Forelimb muscle (tissue), 1 donor: ENCODE measurements at regions not wholly inside any gene's neighbourhood (a gene's known extent, or its start where the extent isn't known, plus 50 kb on each side); places are given as distances from the start of the nearest gene placed in this dataset.
"Not testable (repeated sequence)": the region's sequence is repeated elsewhere in the genome, so short reads cannot be mapped to it uniquely, and the experiment has no call there.

Experiments
- DNase-seq: peaks from one replicate; pipeline ENCODE4 v3.0.0-alpha.2; 2013; ENCODE audit warnings: low read depth

- no peak for DNase-seq
Observed at GRCh38 chr1:21385022-21385421, 54.9 kb upstream of the NBPF3 start.

DNA sequence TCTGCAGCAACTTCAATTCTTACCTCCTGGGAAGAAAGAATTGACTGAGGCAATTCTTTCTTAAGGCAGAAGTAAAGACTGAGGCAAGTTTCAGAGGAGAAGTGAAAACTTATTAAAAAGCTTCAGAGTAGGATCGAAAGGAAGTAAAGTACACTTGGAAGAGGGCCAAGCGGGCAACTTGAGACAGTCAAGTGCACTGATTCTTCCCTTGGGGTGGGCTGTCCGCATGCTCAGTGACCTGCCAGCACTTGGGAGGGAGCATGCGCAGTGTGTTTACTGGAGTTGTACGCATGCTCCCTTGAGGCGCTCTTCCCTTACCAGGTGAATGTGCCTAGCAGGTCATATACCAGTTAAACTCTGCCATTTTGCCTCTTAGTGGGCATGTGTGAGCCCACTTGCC, 55.3 kb upstream of the NBPF3 start:
- DNase-seq: no peak

- no peak for DNase-seq
Observed at GRCh38 chr1:21383785-21384401, 56.0 kb upstream of the NBPF3 start.

DNA sequence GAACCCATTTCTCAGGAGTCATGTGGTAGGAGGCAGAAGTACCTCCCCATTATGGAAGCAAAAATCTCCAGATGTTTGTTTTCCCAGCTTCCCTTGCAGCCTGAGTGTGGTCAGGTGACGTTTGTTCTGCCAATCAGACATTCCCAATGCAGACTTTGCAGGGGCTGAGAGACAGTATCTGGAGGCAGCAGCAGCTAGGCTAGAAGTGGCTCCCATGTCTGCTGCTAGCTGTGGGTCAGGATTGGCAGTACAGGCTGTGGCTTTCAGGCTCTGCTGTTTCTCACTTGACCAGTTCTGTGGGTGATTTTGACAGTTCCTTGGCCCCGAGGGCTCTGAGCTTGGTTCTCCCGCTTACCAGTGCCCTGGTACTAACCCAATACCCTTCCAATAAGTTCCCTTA, 58.6 kb upstream of the NBPF3 start:
- no peak for DNase-seq

DNA sequence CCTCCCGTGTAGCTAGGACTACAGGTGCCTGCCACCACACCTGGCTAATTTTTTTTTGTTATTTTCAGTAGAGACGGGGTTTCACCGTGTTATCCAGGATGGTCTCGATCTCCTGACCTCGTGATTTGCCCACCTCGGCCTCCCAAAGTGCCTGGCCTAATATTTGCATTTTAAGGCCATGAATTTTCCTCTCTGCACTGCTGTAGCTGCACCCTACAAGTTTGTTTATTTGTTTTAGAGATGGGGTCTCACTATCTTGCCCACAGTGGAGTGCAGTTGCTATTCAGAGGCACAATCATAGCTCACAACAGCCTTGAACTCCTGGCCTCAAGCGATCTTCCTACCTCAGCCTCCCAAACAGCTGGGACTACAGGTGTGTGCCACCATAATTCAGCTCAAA, 59.8 kb upstream of the NBPF3 start:
- DNase-seq: not testable (repeated sequence)

- no peak for DNase-seq
Observed at GRCh38 chr1:21379571-21379970, 60.4 kb upstream of the NBPF3 start.

GRCh38 chr1:21378705-21379494, 61.0 kb upstream of the NBPF3 start:
- DNase-seq: no peak

DNA sequence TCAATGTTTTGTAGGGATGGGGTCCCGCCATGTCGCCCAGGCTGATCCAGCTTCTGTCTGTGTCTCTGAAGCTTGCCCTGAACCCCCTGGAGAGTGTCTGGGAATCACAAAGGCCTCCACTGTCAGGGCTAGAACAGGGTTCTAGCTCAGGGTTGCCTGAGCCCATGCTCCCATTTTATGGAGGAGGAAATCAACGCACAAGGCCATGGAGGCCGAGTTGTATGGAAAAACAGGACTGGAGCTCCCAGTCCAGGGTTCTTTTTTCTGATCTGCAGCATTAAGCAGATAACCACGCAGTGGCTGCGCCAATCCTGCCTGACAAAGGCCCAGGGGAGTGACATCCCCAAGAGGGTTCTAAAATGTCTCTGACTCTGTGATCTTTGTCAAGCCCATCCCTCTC, 67.6 kb upstream of the NBPF3 start:
- DNase-seq: no peak

DNA sequence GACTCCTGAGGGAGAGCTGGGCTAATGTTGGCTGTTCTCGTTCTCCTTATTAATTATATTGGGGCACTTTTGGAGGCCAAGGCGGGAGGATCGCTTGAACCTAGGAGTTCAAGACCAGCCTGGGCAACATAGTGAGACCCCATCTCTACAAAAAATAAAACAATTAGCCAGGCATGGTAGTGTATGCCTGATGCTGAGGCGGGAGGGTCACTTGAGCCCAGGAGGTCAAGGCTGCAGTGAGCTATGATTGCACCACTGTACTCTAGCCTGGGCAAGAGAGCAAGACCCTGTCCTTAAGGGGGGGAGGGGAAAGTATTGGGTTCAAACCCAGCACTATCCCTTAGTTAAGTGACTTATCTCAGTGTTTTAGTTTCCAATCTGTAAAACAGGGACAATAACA, 70.0 kb upstream of the NBPF3 start:
- DNase-seq: no peak

DNA sequence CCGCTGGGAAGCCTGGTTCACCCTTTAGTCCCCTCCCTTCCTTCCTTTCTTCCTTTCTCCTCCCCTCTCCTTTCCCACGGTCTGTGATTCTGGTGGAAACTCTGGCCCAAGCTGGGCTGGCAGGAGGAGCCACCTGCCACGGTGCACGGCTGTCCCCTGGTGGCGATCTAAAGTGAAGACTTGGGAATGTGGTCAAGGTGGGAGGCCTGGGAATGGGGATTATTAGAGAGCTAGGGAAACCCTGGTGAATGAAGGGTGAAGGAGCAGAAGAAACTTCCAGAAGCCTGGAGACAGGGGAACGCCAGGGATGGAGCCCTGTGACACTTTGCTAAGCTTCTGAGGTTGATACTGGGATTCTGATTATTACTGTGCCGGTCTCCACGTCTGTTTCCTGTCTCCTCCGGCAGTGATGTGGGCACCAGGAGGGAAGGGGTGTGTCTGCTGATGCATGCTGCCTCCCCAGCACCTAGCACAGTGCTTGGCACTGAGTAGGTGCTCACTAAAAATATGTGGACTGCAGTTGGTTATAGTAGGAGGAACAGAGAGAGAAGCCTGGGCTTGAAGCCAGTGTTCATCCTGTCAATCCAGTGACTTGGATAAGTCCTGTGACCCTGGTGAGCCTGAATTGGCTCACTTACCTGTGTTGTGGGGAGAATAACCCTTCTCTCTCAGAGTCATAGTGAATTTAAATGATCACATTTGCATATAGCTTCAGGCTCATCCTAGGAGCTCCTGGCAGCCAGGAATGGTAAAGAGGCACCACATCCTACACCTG, 71.2 kb upstream of the NBPF3 start:
- DNase-seq: peak; percentile 38

- not testable (repeated sequence) for DNase-seq
Observed at GRCh38 chr1:21367973-21368514, 71.9 kb upstream of the NBPF3 start.

- DNase-seq: no peak
Observed at GRCh38 chr1:21366288-21366687, 73.6 kb upstream of the NBPF3 start.

DNA sequence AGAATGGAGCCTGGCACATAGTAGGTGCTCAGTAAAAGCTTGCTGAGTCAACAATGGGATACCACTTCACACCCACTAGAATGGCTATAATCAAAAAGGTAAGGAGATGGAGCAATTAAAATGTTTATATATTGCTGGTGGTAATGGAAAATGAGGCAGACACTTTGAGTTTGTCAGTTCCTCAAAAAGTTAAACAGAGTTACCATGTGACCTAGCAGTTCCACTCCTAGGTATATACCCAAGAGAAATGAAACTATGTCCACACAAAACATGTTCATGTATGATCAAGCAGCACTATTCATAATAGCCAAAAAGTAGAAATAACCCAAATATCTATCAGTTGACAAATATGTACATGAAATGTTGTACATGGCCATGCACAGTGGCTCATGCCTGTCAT, 74.8 kb upstream of the ECE1 start:
- DNase-seq: no peak

DNA sequence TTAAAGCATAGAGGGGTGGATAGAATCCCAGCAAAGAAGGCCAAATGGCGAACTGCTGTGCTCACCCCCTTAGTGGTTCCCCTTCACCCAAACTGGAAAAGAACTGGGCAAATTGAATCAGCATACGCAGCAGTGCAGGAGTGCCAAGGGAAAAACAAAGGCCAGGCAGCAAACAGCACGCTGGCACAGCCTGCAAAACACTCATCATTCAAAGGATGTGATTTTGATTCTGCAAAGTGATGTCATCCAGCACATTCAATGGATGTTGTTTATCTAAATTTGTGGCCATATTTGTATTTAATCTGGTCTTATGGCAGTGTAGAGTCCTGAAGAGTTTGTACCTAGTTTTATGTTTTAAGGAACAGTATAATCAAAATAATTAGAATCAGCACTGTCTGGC, 71.8 kb upstream of the ECE1 start:
- no peak for DNase-seq

- no peak for DNase-seq
Observed at GRCh38 chr1:21361506-21361905, 71.2 kb upstream of the ECE1 start.

DNA sequence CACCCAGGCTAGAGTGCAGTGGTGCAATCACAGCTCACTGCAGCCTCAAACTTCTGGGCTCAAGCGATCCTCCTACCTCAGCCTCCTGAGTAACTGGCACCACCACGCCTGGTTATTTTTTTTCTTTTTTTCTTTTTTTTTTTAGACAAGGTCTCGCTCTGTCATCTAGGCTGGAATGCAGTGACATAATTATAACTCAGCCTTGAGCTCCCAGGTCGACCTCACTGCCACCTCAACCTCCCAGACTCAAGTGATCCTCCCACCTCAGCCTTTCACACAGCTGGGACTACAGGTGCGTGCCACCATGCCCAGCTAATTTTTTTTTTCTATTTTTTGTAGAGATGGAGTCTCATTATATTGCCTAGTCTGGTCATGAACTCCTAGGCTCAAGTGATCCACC, 66.9 kb upstream of the ECE1 start:
- DNase-seq: no peak

GRCh38 chr1:21355956-21356355, 65.7 kb upstream of the ECE1 start:
- no peak for DNase-seq

GRCh38 chr1:21352586-21352985, 62.3 kb upstream of the ECE1 start:
- DNase-seq: no peak

DNA sequence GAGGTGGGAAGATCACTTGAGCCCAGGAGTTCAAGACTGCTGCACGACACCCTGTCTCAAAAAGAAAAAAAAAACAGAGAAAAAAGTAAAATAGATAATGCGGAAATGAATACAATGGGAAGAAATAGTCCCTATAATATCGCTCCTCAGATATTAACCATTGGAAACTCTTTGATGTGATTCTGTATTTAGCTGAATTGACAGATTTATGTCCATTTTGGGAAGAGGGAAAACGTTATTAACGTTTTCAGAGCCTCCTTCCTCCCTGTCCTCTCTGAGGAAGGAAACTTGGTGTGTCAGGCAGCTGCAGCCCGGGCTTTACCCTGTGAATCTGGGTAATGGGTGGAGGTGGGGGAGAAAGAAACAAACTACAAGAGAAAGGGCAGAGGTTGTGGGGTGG, 61.6 kb upstream of the ECE1 start:
- DNase-seq: no peak

- DNase-seq: no peak
Observed at GRCh38 chr1:21350202-21350885, 60.1 kb upstream of the ECE1 start.

DNA sequence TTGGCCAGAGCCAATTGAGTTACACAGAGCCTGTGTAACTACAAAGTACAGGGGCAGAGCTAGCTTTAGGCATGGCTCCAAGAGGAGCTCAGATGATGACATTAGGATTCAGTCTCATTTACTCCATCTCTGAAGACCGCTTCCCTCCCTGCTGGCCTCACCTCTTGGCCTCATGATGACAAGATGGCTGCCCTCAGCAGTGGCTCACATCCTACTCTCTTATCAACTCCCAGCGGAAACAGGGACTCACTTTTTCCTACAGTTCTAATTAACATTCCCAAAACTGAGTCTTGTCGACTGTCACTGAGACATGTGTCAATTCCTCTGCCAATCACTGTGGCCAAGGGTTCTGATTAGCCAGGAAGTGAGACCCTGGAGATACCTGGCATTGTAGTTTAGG, 59.4 kb upstream of the ECE1 start:
- no peak for DNase-seq

DNA sequence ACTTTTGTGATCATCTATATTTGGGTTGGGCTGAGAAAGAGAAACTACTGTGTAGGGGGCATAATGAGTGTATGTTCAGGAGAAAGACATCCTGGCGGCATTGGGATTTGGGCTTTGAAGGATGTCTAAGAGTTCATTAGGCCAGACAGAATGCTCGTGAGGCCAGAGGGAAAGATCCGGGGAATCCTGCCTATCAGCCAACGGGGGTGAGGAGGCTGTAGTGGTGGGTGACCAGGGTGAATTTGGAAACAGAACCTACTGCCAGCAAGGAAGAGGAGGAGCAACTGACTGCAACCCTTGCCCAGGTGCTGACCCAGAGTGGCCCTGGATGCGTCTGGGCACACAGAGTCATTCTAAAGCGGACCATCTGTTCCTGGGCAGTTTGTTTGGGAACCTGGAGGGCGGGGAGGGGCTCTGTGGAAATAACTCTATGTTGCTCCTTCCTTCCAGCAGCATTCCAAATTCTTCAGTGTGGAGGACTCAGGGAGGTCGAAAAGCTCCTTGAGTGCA, 56.9 kb upstream of the ECE1 start:
- DNase-seq: no peak
